ENCODE measurements at regions not wholly inside any gene's neighbourhood (a gene's known extent, or its start where the extent isn't known, plus 50 kb on each side); places are given as distances from the start of the nearest gene placed in this dataset.
"Not testable (repeated sequence)": the region's sequence is repeated elsewhere in the genome, so short reads cannot be mapped to it uniquely, and the experiment has no call there.

GRCh38 chr2:175312137-175312536 is 130.6 kb upstream of the ATP5MC3 start:
- DNase-seq = no peak

- DNase-seq = no peak
These were observed 129.4 kb upstream of the ATP5MC3 start for GRCh38 chr2:175310813-175311504.

GRCh38 chr2:175309799-175310198 is 128.3 kb upstream of the ATP5MC3 start:
- no peak for DNase-seq

- DNase-seq = no peak
These were observed 126.5 kb upstream of the ATP5MC3 start for GRCh38 chr2:175308005-175308404.

- DNase-seq = no peak
These were observed 123.0 kb upstream of the ATP5MC3 start for GRCh38 chr2:175304541-175304940.

- DNase-seq = no peak
These were observed 112.3 kb upstream of the ATP5MC3 start for GRCh38 chr2:175293776-175294175.

DNA sequence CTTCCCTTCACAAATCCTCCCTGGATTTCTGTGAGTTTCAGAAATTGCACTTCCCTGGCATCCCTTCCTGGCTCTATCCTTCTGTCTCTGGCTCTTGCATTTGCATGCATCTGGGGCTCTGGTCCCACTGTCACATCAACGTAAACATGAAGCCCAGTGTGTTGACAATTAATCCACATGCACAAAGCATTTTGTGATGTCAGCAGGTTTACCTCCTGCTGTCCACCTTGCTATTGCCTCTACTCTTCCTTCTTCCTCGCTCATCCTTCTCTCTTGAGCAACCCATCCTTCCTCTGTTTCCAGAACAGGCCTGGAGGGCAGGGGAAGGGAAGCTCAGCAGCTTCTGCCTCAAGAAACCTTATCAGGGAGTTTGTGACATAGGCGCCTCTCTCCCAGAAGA is 111.7 kb upstream of the ATP5MC3 start:
- DNase-seq = no peak

GRCh38 chr2:175282886-175283285 is 101.4 kb upstream of the ATP5MC3 start:
- DNase-seq = no peak

DNA sequence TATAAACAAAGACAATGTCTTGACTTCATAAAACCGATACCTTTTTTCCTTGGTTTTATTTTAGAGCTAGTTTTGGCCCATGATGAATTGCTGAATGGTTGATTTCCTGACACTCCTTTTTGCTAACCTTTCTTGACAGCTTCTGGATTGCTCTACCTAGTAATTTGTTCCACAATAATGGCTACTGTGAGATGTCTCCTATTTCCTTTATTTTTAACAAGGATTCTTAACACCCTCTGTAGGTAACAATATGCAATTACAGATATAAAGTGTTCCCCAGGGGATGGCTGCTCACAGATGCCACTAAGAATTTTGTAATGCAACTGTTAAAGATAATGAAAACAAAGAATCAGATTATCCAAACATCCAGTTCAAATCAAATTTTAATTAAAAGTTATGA is 100.8 kb upstream of the ATP5MC3 start:
- no peak for DNase-seq

DNA sequence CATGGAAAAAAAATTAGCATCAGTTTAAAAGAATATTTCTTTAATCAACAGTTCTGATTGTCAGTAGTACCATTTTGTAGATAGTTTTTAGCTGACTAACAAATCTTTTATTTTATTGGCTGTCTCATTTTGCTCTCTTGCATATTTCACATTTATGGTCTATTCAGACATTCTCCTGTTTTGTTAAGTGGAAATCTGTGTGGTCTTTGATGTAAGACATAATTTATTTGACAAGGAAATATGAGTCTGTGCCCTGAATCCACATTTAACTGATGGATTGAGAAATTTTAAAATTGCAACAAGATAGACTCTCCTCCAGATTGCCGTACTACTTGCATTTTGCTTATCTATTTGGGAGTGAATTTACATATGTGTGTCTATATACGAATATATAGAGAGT is 96.3 kb upstream of the ATP5MC3 start:
- no peak for DNase-seq

DNA sequence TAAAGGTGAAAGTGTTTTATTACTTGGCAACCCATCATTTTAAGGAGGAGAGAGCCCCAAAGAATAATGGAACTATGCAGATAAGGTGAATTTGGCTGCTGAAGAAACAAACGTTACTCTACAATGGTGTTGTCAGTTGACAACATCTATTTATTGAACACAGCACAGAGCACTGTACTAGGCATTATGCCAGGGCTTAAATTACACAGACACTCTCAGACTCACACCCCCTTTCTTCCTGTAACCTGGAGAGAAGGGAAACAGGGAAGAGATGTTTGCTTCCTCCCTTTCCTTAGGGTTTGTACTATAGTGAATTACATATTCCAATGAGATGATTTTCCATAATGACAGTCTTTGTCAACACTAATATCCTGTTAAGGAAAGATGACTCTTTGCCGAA is 94.0 kb upstream of the ATP5MC3 start:
- no peak for DNase-seq

DNA sequence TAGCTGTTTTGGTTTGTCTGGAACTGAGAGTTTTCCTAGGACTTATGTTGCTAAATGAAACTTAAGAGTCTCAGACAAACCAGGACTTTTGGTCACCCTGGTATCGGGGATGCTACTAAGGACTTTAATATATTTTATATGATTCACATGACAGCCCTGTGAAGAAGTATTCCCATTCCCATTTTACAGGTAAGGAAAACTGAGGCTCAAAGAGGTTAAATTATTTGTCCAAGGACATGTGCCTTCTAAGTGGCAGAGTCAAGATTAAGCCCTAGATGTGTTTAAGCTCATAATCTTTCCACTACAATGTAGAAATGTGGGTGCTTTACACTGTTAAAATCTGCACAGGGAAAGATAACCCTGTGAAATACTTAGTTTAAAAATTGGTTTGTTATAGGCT is 77.7 kb upstream of the ATP5MC3 start:
- no peak for DNase-seq

- DNase-seq = no peak
These were observed 75.5 kb upstream of the ATP5MC3 start for GRCh38 chr2:175256806-175257585.

- not testable (repeated sequence) for DNase-seq
These were observed 74.9 kb upstream of the ATP5MC3 start for GRCh38 chr2:175256391-175256790.

DNA sequence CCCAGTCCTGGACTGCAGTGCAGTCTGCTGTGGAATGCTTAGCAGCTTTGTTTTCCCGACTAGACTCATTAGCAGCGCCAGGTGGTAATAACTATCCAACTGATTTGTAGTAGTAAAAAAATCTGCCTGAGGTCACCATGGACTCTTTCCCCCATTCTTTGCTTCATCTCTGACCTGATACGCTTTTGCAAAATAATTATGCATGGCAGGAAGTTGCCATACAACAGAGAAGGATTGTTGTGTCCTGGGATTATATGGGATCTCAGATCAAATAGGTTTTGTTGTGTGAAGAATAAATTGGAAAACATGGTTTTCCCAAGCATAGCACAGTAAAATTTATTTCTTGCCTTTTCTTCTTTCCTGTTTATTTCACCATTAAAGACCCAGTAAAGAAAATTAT is 72.4 kb upstream of the ATP5MC3 start:
- DNase-seq = no peak

- DNase-seq = no peak
These were observed 70.0 kb upstream of the ATP5MC3 start for GRCh38 chr2:175251425-175252041.

DNA sequence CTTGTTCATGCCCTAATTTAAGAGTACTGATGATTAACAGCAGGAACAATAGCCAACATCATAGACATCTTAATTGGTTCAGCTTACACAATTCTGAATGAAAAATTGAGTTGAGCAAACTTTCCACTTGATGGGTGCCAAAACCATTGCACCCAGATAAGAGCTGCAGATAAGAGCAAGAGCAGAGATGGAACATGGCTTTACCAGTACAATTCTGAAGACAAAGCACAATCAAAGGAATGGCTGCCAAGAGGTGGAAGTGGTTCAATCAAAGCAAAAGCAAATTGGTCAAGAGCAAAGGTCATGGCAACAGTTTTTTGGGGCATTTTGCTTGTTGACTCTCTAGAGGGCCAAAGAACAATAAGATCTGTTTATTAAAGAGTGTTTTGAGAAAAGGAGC is 65.6 kb upstream of the ATP5MC3 start:
- no peak for DNase-seq

- DNase-seq = no peak
These were observed 63.2 kb upstream of the ATP5MC3 start for GRCh38 chr2:175244697-175245096.

DNA sequence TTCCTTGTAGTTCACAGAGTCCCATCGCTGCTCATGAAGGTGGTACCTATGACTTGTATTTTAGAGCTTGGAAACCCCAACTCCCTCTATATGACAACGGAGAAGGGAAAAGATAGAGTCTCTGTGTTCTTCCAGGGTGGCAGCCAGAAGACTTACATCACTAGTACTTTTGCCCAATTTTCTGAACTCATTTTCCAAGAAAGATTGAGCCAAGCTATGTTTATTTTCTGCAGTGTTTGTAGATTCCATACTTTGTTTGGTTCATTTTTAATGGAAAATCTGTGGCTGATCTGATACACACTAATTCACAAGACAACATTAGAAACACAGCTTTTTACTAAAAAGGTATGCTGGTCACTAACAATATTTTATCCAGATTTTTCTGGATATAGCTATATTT is 60.2 kb upstream of the ATP5MC3 start:
- DNase-seq = no peak

DNA sequence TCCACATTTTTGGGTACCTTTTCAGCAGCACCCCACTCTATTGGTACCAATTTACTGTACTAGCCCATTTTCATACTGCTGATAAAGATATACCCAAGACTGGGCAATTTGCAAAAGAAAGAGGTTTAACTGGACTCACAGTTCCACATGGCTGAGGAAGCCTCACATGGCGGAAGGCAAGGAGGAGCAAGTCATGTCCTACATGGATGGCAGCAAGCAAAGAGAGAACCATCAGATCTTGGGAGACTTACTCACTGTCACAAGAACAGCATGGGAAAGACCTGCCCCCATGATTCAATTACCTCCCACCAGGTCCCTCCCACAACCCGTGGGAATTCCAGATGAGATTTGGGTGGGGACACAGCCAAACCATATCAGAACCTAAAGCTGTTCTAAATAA is 58.5 kb upstream of the ATP5MC3 start:
- DNase-seq = not testable (repeated sequence)

DNA sequence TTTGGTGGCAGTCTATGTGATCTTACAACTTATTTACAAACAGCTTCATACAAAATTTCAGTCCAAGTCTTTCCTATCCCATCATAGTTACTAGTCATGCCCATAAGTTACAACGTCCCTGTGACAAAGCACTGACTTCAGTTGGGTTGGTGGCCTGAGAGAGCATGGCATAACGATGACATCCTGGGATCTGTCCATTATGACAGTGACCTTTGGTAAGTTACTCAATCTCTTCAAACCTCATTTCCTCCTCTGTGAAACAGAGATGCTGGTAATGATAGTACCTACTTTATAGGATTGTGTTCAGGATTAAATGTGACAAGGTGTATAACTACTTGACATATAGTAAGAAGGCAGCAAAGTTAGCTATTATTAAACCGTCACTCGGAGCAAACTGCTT is 55.4 kb upstream of the ATP5MC3 start:
- no peak for DNase-seq

- no peak for DNase-seq
These were observed 53.1 kb upstream of the ATP5MC3 start for GRCh38 chr2:175234650-175235049.

GRCh38 chr2:175234153-175234552 is 52.6 kb upstream of the ATP5MC3 start:
- no peak for DNase-seq

GRCh38 chr2:175233135-175233719 is 51.7 kb upstream of the ATP5MC3 start:
- DNase-seq = no peak

Data from SIG-M5 (cell line).